Cardiac fibroblast (primary cell): ENCODE measurements at regions not wholly inside any gene's neighbourhood (a gene's known extent, or its start where the extent isn't known, plus 50 kb on each side); places are given as distances from the start of the nearest gene placed in this dataset.

ENCODE experiments used
- DNase-seq, 2 donors: peaks; one replicate each; pipeline versions ENCODE4 v3.0.0 to v3.0.0-alpha.2; 2010; ENCODE audit warnings: low read depth in 2 of 2
- H3K4me3 ChIP-seq, 2 donors: replicated peaks in 1 of 2; 1 replicate in 1 of 2; 2 replicates in 1 of 2; pipeline ENCODE4 v1.5.1; 2011; ENCODE audit warnings: low read depth in 2 of 2, low read length in 2 of 2, mild to moderate bottlenecking in 2 of 2, moderate library complexity in 1 of 2
- TF ChIP-seq, protein P1 (sequence below): IDR thresholded peaks from one replicate; pipeline ENCODE4 v1.5.1; 2011; ENCODE audit warnings: low read depth, mild to moderate bottlenecking, low read length, inconsistent platforms

DNA sequence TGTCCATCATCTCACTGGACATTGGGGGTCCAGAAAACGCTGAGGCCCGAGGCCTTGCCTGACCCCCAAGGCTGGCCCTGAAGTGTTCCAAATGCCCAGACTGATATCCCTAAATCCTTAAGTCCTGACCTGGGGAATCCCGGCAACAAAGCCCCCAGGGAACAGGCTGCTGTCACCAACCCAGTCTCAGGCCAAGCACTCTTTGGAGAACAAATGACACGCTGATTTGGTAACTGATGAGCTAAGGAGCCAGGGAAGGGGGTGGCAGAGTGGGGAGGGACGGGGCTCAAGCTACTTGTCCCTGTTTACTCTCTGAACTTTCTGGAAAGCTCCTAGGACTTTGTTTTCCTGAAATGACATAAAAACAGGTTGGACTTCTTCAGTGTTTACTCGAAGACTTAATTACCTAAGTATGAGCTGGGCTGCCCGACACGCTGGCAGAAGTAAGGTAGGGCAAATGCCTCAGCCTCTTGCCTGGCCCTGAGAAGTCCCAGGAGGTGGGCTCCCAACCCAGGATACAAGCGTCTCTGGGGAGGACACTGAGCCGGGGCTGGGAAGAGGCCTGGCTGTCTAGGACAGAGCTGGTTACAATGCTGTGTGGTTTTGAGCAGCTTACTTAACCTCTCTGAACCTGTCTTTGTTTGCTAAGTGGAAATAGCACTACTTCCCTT lies 105.5 kb upstream of the GLI2 start:
- DNase-seq = no peak
- H3K4me3 ChIP-seq = no peak overlapping the region
- TF ChIP-seq, protein P1, sequence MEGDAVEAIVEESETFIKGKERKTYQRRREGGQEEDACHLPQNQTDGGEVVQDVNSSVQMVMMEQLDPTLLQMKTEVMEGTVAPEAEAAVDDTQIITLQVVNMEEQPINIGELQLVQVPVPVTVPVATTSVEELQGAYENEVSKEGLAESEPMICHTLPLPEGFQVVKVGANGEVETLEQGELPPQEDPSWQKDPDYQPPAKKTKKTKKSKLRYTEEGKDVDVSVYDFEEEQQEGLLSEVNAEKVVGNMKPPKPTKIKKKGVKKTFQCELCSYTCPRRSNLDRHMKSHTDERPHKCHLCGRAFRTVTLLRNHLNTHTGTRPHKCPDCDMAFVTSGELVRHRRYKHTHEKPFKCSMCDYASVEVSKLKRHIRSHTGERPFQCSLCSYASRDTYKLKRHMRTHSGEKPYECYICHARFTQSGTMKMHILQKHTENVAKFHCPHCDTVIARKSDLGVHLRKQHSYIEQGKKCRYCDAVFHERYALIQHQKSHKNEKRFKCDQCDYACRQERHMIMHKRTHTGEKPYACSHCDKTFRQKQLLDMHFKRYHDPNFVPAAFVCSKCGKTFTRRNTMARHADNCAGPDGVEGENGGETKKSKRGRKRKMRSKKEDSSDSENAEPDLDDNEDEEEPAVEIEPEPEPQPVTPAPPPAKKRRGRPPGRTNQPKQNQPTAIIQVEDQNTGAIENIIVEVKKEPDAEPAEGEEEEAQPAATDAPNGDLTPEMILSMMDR = no peak

DNA sequence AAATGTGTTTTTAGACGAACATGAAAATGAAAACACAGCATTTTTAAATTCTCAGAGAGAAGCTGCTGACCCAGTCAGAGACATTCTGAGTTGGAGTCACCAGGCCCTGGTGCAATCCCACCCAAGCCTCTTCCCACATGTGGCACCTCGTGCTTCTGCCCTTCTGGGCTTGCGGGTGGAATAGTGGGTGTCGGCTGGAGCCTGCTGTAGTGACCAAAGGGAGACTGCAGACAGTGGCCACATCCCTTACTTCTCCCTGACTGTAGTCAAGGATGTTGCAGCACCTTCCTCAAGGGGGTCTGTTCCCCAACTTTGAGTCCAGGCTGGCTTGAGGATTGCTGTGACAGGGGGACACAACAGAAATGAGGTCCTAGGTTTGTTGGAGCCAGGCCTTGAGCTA lies 104.4 kb upstream of the GLI2 start:
- DNase-seq = no peak
- TF ChIP-seq, protein P1 = no peak

DNA sequence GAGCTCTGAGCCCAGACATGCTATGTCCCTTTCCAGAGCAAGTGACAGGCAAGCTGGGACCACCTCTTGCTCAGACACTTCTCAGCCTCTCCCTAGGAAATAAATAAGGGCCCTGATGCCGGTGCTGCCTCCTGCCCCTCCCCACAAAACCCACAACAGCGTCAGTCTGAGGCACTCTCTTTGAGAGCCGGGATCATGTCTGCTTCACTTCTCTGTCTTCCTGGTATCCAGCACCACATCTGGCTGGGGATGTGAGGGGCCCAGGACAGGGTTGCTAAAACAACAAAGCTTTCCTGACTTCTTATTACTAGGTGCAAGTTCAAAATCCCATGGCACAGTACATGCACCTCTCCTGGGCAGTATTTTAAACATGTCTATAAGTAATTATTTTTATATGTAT lies 103.9 kb upstream of the GLI2 start:
- TF ChIP-seq, protein P1 = no peak
- DNase-seq = peak in 1 of 2 donors; percentile 23
- H3K4me3 ChIP-seq = no peak overlapping the region

More for the DNA sequence above, 104.4 kb upstream of the GLI2 start:
- no peak overlapping the region for H3K4me3 ChIP-seq

DNA sequence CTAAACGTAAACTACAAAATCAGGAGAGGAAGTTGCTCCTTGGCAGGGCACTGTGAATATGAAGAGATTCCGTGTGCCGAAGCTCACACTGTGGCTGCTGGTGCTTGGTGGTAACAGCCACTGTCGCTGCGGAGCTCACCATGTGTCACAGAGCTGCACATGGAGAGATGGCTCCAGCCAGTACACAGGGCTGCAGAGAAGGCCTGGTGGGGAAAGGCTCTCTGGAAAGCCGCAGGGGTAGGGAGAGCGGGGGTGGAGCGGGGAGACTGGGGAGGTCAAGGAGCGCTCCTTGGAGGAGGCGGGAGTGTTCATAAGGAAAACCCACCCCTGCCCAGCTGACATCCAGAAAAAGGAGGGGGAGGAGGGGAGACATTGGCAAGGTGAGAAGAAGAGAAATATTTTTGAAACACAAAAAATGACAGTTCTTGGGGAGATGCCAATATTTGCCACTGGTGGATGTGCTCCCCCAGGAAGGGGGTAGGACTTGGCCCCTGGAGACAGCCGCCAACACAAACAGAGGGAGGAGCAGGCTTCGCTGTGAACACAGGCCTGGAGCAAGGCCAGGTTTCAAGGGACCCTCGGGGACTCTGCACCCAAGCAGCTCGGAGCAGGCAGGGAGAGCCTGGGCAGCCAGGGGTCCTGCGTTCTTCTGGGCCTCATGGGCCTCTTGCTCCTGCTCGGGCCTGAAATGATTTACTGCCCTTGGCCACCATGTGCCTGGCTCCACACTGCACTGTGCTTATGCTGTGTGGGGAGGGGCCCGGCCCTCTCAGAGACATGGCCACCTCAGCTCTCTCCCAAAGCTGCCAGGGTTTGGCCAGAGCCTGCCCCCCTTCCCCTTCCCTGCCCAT lies 102.6 kb upstream of the GLI2 start:
- H3K4me3 ChIP-seq = no peak overlapping the region
- no peak for DNase-seq

DNA sequence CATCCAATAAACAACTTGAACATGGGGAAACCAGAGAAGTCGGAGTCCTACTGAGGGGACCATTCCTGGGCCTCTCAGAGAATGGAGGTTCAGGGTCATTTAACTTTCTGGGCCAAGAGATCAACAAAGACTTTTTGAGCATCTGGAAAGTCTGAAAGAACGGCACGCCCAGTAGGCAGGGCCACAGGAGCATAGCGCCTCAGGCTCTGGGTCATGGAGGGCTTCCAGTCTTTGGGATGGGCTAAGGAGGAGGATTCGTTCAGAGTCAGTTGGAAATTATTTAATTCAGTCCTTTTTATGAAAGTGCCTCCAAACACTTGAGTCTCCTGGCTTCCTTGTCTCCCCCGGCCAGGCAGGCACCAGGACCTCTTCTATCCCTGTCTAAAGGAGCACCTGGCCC lies 101.1 kb upstream of the GLI2 start:
- no peak overlapping the region for H3K4me3 ChIP-seq
- TF ChIP-seq, protein P1 = no peak
- DNase-seq = no peak

More for the DNA sequence above, 102.6 kb upstream of the GLI2 start:
- TF ChIP-seq, protein P1 = no peak

DNA sequence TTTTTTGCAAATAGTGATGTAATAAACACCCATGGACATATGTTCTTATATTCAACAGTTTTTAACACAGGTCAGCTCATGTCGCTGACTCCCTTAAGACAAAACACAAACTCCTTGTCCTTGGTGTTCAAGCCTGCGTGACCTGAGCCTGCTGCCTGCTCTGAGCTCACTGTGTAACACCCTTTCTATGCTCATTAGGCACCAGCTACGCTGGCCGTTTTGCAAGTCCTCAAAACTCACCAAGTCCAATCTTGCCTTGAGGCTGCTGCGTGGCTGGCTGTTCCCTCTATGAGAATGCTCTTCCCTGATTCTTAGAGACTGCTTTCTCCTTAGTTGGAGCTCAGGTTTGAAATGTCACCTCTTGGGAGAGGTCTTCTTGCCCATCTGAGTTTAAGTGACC lies 100.5 kb upstream of the GLI2 start:
- TF ChIP-seq, protein P1 = no peak
- no peak overlapping the region for H3K4me3 ChIP-seq
- no peak for DNase-seq
